Nucleus accumbens (tissue), 56 donors: ENCODE measurements at regions not wholly inside any gene's neighbourhood (a gene's known extent, or its start where the extent isn't known, plus 50 kb on each side); places are given as distances from the start of the nearest gene placed in this dataset.
"Not testable (repeated sequence)": the region's sequence is repeated elsewhere in the genome, so short reads cannot be mapped to it uniquely, and the experiment has no call there.

Experiments
- DNase-seq, 56 donors: peaks; one replicate each; lab custom pipeline; 2025; lab: John Stamatoyannopoulos, UW

DNA sequence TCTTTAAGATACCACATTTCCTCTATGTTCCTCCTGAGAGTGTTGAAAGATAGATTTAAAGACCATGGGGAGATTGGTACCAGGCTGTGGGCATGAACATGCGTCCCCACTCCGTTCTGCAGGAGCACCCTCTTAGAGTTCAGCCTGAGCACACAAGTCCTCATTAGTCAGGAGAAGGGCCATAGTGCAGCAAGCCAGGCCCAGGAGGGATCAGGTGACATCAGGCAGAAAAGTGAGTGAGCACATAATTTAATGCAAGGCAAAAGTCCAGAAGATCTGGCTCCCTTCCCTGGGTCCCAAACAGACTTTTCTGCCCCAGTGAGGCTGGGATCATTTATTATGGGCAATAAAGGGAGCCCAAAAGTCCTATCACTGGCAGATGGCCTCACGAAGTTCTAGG lies 263.7 kb upstream of the AGTR2 start:
- no peak for DNase-seq

DNA sequence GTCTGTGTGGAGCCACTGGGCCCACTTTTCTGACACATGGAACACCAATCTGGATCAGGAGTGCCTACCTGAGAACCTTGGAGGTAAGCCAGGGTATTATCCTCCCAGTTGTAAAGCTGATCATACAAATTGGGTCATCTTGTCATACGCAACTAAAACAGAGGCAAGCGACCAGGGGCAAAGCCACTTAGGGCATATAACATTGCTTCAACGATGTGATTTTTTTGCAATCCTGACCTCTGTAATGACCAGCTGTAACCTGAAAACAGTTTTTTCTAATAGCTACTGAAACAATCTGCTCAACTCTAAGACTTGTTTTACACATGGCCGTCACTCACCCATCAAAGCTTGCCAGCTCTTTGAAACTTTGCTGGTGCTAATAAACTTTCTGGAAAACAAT lies 261.5 kb upstream of the AGTR2 start:
- no peak for DNase-seq

DNA sequence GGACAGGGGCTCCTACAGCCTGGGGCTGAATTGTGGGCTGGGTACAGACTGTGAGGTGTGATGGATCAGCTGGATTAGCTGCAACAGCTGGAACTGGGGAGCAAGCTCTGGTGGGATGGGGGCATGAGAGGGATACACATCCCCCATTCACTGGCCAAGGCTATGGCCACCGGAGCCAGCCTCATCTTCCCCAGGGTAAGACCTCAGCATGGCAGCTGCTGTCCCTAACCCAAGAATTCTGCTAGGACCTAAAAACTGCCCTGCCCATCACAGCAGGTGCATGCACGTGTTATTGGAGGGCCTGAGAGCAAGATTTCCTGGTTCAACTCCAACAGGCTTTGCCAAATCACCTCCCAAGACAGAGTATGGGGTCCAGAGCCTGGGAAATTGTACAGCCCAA lies 258.6 kb upstream of the AGTR2 start:
- no peak for DNase-seq

DNA sequence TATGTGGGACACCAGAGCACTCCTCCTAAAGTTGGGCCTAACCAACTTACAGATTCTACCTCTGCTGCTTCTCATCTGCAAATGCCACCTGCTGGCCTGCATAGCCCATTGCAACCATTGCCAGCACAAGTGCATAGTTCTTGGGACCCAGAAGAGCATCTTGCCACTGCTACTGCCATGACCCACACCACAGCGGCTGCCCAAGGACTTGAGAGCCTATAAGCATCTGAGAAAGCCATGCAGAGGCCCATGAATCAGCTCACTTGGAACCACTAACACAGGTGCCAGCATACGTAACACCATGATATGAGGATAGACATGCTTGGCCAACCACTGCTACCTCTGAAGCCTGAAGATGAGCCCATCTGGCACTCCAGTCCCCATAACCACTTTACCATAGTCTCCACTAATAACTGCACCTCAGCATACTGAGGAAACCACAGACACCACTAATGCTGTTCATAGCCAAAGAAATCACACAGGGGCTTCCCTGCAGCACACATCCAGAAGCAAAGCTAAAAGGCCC lies 258.1 kb upstream of the AGTR2 start:
- peak in 2 of 56 donors; percentile 3 to 4 for DNase-seq

DNA sequence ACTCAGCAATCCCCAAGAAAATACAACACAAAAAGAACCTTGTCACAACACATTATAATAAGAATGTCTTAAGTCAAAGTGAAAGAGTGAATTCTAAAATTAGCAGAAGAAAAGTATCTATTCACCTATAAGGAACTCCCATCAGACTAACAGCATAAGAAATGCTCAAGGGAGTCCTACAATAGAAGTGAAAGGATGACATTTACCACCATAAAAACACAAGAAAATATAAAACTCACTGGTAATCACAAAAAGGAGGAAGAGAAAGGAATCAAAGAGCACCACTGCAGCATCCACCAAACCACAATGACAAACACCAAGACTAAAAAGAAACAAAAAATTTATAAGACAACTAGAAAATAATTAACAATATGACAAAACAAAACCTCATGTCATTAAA lies 257.0 kb upstream of the AGTR2 start:
- no peak for DNase-seq

GRCh38 chrX:115915625-115916024 lies 254.9 kb upstream of the AGTR2 start:
- not testable (repeated sequence) for DNase-seq

DNA sequence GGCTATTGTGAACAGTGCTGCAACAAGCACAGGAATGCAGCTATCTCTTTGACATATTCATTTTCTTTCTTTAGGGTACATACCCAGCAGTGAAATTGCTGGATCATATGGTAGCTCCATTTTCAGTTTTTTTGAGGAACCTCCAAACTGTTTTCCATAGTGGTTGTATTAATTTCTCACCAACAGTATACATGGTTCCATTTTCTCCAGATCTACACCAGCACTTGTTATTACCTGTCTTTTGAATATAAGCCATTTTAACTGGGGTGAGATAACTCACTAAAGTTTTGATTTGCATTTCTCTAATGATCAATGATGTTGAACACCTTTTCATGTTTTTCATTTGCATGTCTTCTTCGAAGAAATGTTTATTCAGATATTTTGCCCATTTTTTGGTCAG lies 241.1 kb upstream of the AGTR2 start:
- DNase-seq, result no peak

DNA sequence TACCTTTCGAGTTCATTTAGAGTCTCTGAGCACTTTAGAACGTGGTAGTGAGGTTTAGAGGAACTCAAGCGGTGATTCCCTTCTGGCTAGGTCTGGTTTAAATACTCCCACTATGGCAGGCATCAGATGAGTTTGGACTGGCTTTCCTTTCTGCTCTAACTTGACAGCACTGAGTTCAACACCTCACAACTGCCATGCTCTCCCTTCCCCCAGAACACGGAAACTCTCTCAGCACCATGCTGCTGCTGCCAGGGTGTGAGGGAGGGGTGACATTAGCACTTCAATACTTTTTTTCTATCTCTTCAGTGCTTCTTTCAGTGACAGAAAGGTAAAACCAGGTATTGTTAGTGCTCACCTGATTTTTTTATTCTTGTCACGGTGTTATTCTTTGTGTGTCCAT lies 234.5 kb upstream of the AGTR2 start:
- DNase-seq, result no peak

DNA sequence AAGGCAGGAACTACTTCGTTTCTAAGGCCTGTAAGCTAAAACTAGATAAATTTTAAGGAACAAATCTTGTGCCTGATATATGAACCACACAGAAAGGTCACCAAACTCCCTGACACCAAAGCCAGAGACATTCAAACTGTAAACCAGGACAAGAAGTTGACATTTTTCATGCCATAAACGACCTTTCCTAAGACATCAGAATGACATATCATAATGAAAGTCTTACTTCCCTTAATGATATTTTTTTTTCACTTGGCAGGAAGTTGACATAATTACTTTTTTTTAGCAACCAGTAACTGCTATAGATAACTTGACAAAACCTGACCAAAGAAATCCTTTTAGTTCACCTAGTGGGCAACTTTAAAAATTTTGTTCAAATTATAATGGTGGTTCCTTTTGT lies 231.5 kb upstream of the AGTR2 start:
- no peak for DNase-seq

GRCh38 chrX:115939636-115940160 lies 230.8 kb upstream of the AGTR2 start:
- no peak for DNase-seq

- no peak for DNase-seq
Observed at GRCh38 chrX:115940348-115940747, 230.2 kb upstream of the AGTR2 start.

DNA sequence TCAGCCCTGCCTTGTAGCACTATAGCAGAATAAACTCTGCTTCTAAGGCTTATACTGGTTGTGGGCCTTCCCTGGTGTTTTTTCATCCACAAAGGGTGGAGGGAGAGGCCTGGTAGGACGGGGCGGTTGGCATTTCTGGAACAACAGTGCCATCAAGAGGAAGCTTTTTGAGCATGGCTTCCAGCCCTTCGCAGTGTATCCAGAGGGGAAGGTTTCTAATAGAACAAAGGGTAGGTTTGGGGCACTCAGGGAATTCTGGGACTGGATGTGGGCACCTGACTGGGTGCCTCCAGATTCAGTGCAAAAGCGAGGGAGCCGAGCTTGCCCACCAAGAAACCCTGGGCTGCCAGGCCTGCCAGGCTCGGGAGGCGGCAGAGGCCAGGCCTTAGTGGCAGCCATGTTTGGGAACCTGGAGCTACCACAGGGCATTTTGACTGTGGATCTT lies 229.6 kb upstream of the AGTR2 start:
- peak in 50 of 56 donors; percentile 1 to 91 (median 68) for DNase-seq

DNA sequence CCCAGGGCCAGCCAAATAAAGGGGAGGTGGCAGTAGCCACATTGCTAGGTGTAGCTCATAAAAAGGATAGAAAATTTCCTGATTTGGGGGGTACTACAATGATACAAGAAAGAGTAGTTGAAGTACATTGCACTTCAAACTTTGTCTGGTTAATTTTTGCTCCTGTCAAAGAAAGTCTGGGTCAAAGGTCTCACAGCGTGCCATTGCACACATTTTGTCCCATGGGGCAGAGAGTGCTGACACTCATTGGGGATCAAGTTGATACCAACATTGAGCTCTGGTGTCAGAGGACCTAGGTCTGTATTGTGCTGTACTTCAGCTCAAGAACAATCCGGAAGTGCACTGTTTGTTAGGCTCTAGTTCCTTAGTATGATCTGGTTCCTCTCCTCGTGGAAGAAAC lies 229.2 kb upstream of the AGTR2 start:
- DNase-seq, result no peak

GRCh38 chrX:115946059-115946458 lies 224.5 kb upstream of the AGTR2 start:
- no peak for DNase-seq

GRCh38 chrX:115948018-115948923 lies 222.3 kb upstream of the AGTR2 start:
- DNase-seq, result peak in 1 of 56 donors; percentile 8

DNA sequence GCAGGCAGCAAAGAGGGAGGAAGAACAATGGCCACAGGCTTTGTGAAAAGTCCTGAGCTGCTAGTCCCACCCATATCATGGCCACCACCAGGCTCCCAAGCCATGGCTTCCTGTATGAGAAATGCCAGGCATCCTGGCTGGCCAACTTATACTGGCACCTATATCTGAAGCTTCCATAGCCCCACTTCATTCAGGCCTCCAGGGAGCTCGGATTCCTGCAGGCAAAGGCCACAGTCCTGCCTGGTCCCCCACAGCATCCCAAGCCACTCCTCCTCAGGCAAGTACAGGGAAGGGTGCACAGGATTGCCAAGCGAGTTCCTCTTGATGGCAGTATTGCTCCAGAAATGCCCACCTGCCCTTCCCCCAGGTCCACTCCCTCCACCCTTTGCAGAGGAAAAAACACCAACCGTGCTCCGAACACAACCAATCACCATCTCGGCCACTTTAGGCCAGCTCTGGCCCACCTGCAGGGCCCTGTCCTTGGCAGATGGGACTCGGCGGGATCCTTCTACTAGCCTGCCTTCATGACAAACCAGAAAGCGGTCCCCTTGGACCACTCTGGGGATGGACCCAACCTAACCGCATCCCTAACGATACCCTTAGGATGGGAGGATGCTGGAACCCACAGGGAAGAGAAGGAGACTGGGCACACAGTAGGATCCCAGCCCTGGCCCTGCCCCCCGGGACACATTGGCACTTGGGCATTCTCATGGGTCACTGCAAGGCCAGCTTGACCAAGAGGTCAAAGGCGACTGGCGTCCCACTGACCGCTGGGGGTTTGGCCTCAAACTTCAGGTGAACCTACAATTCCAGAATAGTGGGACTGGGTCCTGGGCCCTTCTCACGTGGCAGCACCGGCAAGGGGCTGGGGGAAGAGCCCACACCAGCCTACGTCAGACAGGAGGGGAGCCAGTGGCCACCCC lies 220.4 kb upstream of the AGTR2 start:
- DNase-seq, result peak in 45 of 56 donors; percentile 1 to 86 (median 58)

- peak in 16 of 56 donors; percentile 2 to 61 (median 16) for DNase-seq
Observed at GRCh38 chrX:115952417-115953092, 218.0 kb upstream of the AGTR2 start.

DNA sequence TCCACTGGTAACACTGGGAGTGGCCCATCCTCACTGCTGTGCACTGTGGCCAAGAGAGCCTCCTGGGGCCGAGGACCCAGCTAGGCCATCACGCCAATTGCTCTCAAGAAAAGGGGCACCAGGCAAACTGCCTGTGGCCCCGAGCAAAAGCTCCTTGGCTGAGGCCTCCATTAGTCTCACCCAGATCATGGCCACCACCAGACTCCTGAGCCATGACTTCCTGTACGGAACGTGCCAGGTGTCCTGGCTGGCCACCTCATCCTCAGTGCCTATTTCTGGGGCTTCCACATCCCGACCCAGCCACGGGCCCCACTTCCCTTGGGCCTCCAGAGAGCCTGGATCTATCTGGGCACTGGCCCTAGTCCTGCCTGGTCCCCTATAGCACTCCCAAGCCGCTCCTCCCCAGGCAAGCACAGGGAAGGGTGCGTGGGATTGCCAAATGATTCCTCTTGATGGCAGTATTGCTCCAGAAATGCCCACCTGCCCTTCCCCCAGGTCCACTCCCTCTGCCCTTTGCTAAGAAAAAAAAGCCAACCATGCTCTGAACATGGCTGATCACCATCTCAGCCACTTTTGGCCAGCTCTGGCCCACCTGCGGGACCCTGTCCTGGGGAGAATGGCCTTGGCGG lies 212.6 kb upstream of the AGTR2 start:
- DNase-seq, result peak in 10 of 56 donors; percentile 8 to 27 (median 14)

GRCh38 chrX:115958687-115959359 lies 211.7 kb upstream of the AGTR2 start:
- DNase-seq, result no peak
